GM19438 (cell line): ENCODE measurements at regions not wholly inside any gene's neighbourhood (a gene's known extent, or its start where the extent isn't known, plus 50 kb on each side); places are given as distances from the start of the nearest gene placed in this dataset.

Source experiments
- ATAC-seq: cut with Tn5 transposase; IDR thresholded peaks from one replicate; pipeline ENCODE4 v1.9.1; 2021; ENCODE audit warnings: low read depth; ENCODE audit not compliant: unreplicated experiment

DNA sequence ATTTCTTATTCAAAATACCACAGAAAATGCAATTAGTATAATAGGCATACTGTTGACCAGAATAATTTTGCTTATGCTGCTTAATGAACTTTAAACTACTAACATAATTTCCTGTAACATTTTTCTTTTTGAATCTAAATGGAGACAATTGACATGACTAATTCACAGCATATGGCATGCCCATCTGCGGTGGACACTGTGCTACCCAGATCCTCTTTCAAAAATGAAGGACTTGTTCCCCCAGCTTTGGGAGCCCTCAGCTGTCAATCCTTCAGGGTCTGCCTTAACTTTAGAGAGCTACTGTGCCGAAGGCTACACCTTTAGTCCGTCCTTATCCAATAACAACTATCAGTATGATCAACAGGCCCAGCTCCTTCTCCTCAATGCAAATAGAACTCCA is 789.0 kb downstream of the PLA2G4A start:
- ATAC-seq: no peak

DNA sequence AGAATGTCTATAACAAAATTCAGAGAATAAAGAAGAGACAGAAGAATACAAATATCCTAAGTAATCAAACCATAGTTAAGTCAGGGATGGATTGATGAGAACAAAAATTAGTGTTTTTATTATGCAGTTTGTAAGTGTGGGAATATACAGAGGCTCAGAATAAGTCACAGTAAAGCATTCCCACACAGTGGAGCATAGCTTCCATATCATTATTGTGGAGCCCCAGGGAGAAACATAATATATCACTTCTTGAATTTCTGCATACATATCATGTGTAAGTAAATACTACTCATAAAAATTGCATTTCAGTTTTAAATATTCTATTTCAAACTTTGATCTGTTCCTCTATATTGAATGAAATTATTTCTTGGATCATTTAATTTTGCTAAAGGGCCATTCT is 790.4 kb downstream of the PLA2G4A start:
- ATAC-seq: no peak

DNA sequence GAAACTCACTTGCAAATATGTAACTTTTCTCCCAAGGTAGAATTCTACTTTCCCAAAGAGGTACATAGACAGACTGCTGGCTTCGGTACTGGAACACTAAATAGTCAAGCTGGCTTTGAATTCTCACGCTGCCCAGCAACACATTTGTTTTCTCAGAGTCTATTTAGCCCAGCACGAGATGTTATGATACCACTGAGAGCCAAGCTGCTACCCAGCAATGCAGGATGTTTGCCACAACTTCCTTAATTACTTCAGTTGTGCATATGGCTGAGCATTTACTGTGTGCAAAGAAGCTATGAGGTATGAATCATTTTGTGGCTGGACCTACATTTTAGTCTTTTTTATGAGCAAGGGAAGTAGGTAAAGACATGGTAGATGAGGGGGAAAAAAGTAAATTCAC is 793.2 kb downstream of the PLA2G4A start:
- no peak for ATAC-seq

DNA sequence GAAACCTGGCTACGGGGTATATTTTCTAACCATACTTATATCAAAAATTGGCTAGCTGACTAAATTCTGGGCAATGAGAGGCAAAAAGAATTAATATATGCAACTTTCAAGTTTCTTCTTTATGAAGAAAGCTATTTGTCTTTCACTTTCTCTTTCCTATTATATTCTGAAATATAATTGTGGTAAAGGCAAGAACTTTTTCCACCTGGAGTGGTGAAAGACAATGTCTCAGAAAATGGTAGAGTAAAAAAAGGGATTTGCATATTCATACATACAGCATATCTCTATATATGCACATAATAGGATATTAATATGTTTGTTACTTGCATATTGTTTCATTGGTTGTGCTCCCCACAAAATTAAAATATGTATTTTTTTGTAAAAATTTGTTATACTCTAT is 793.8 kb downstream of the PLA2G4A start:
- no peak for ATAC-seq

DNA sequence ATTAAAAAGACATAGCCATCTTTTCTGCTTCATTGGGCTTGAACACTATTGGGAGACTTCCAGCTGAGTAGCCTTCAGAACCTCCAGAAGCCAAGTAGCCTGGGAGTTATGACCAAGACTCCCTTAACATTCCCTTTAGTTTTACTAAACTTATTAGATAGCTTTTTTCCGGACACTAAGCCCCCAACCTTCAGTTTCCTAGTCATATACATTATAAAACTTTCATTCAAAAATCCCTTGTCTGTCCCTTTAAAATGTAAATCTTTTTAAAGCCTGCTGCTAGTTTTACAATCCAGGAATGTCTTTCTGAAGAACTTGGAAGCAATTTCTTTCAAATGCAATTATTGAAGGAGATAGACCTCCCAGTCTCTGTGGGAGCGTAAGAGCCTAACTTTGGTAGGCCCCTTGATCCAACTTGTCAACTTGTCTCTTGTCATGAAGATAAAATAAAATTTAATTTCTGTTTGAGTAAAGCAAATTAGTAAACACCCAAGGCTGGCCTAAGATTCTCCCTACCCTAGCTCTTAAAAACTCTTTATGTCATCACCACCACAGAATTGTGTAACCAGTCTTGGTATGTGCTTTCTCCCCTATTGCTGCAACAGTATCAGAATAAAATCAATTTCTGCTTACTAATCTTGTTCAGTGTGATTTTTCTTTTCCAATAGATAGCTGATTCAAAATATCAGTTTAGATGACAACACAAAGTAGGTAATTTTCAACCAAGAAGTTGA is 796.2 kb downstream of the PLA2G4A start:
- no peak for ATAC-seq

DNA sequence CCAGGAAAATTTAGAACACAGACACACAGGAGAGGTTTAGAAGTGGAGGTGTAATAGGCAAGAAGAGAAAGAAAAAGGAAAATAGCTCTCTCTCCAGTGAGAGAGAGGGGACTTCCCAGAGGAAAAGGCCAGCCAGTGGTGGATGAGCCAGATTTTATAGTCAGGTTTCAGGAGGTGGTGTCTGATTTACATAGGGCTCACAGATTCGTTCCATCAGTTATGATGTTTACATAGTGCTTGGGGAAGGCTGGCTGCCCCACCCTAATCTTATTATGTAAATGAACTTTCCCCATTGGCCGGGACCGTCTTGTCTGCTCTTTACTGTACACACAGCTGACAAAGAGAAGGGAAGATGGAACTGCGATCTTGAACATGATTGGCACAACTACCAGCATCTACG is 797.3 kb downstream of the PLA2G4A start:
- ATAC-seq: no peak

DNA sequence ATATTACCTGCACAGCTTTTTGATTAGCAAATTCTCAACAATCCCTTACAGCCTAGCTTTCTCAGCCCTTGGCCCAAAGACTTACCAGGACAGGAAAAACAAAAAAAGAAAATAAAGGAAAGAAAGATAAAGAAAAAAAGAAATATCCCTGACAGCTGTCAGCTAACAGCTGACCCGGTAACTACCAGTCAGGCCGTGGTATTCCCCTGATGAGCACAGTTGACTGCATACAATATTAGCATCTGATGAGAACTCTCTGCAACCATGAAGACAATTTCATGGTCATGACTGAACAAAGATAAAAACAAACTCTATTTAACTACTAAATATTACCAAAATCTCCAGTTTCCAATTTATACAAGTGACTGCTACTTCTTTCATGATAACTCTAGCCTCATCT is 798.8 kb downstream of the PLA2G4A start:
- no peak for ATAC-seq

DNA sequence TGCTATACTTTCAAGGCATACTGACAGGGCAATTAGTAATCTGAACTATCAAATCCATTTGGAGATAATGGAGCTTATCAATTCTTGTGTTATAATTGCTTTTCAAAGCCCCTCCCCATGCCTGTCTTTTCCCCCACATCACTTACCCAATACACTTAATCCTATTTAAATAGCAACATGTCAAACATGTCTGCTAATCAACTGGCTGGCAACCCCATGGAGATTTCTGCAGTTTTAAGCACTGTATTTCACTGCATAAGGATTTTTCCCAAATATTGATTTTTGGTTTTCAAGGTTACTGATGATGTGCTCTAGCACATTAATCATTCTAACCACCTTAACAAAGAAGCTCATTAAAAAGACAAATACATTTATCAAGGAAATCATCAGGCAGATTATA is 800.3 kb downstream of the PLA2G4A start:
- no peak for ATAC-seq

DNA sequence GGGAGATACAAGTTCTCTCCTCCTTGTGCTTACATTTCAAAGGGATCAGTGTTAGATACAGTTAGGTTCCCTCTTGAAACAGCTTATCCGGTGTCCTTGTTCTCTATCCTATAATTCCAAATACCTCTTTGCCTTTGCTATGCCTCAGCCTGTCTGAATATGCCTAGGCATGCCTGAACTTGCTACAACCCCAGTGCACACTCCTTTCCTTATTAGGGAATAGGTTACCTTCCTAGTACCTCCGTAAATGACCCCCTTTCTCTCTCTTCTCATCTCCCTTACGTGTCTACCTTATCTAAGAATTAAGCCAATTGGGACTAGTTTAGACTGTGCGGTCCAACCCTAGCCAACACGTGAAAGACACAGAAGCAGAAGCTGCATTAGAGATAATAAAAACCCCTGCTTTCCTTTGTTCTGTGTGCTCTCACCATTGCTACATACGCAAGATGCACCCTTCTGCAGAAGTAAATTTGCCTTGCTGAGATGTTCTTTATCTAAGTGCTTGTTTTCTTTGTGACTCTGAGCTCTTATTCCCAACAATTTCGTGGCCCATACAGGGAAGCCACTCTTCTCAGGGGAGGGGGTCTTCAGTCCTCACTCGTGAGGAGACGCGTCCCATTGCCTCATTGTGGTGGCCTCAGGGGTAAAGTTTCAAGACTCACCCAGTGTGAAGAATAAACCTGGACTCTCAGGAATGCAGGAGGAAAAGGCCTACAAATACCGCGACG is 802.1 kb downstream of the PLA2G4A start:
- no peak for ATAC-seq

DNA sequence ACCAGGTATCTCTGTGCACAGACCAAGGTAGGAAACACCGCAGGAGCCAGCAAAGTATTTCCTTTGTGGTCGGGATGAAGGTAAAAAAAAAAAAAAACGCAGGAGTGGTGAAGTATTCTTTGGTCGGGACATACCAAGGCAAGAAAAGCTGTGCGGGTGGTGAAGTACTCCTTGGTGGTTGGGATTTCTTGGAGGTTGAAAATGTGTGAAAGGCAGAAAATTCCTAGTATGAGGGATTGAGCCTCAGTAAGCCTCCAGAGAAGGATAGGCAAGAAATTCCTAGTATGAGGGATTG is 802.6 kb downstream of the PLA2G4A start:
- ATAC-seq: no peak

DNA sequence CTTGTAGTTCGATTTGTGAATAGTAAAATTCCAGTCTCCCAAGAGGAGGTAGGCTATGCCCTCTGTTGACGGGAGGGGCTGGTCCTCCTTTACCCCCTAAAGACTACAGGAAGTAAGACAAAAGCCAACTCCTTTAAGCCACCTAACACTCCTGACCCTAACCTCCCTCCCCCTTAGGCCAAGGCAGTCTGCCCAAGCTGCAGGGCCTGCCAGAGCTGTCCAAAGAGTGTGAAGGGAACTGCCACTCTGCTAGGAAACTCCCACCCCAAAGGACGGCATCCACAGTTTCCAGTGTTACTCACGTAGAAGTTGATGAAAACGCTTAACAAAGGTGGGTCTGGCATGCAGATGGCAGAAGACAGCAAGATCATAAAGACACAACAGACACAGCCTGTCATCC is 803.2 kb downstream of the PLA2G4A start:
- no peak for ATAC-seq

DNA sequence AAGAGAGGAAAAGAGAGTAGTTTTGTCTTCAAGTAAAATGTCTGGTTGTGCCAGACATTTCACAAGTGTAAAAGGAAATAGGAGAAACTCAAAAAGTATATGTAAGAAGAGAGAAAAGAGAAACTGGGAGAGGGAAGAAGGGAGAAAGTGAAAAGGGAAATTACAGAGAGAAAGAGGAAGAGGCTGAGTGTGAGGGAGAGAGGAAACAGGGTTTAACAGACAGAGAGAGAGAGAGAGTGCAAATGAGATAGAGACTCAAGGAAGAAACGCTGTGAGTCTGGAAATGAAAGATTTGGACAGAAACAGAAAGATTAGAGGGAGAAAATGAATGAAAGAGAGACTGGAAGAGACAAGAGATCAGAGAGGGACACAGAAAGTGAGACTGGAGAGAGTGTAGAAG is 806.2 kb downstream of the PLA2G4A start:
- no peak for ATAC-seq

DNA sequence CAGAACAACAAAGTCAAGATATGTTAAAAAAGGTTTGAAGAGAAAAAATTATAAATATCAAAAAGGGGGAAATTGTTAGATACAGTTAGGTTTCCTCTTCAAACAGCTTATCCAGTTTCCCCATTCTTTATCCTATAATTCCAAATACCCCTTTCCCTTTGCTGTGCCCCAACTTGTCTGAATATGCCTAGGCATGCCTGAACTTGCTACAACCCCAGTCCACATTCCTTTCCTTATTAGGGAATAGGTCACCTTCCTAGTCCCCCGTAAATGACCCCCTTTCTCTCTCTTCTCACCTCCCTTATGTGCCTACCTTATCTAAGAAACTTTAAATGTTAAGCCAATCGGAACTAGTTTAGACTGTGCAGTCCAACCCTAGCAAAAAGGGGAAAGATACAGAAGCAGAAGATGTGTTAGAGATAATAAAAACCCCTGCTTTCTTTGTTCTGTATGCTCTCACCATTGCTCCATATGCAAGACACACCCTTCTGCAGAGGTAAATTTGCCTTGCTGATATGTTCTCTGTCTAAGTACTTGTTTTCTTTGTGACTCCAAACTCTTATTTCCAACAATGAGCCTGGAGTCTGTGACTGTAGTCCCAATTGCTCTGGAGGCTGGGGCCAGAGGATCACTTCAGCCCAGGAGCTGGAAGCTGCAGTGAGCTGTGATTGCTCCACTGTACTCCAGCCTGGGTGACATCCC is 810.1 kb downstream of the PLA2G4A start:
- no peak for ATAC-seq

DNA sequence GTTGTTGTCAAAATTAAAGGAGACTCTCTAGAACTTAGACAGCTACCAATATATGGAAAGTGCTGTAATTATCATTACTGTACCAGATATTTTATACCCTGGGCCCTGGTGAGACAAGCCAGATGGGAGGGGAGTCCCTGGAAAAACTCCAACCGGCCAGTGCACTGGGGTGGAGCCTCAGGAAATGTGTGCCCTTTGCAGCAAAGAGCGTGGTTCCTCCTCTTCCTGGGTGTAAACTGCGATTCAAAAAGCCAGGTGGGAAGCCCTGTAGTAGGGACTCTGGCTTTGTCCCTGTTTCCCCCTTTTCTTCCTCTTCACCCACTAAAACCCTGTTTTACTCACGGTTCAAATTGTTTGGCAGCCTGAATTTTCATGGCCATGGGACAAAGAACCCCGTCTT is 812.3 kb downstream of the PLA2G4A start:
- no peak for ATAC-seq

DNA sequence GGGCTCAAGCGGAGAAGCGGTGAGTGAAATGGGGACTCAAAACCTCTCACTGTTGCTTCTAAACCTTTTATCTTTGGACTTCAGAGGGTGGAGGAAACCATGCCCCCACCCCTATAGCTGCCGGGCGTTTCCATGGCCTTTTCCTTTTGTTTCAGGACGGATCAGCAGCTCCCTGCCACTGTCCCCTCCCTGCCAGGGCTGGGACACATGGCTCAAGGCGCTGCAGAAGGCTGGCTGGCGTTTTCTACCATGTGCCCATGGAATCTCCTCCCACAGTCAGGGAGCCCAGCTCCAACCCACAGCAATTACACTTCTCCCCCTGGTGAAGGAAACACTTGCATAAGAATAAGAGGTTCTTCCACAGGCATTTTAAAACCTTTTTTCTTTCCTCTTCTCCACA is 812.7 kb downstream of the PLA2G4A start:
- ATAC-seq: no peak

DNA sequence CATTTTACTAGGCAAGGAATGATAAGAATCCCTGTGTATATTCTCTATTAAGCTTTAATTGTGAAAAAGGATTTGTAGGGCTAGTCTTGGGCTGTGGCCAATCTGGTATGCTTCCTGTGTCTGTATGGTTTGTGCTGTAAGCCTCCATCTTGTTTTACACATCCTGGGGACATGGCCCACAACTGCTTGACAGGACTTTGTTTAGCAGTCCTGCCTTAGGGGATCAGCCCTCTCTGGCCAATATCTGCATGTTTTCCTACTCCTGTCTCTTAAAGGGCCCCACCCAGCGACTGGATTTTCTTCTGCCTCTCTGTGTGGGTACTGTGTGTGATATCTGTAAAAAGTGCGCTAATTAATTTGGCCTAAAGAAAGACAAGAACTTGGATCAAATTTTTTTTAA is 813.2 kb downstream of the PLA2G4A start:
- no peak for ATAC-seq

DNA sequence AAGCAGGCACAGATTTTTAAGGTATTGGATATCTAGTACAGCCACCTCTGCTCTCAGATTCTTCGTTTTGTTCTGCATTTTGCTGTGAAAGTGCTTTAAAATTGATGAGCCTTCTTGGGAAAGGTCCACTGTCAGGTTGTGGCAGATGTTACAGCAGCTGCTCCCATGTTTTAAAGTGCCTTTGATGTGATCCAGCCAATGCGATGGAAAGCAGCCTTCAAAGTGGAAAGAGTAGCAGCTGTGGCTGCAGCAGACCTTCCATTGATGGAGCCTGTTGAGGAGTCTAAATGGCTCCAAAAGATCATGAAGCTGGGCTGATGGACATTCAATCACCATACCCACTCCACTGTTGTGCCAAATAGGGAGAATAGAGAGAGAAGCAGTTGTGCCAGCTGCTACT is 816.9 kb downstream of the PLA2G4A start:
- ATAC-seq: no peak

DNA sequence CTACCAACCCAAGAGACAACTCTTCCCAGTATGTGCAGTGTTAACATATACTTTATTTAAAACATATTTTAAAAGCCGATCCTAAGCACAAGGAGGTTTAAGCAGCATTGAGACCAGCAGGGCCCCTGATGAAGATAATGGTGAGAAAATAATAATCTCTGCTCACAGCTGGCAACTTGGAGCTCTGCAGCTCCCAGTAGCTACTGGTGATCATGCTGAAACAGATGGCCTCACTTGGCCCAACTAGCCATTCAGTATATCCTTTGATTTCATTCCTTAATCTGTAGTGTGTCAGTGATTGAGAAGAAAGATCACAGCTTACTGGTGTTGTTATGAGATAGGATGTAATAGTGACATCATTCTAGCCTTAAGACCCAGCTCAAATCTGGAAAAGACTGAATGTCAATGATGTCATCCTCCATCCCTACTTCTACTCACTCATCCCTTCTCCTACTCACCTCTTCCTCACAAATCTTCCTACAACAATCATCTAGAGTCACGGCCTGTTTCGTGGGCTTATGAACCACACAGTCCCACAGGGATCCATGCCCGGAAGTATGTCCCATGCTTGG is 817.9 kb downstream of the PLA2G4A start:
- no peak for ATAC-seq

DNA sequence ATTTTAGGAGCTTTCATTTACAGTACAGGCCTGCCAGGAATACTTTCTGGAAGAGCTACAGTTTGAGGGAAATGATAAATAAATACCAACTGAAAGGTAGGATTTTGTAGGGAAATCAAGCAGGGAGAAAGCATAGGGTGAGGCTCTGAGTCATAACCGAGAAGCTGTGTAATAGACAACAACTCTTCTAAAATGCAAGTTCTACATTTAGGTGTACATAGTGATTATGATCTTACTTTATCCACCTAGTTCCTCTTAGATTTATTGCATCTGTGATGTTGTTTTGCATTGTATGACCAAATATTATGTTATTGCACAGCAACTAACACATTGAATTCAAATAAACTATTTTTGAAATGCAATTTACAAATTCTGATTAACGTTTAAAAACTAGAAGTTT is 819.3 kb downstream of the PLA2G4A start:
- no peak for ATAC-seq

DNA sequence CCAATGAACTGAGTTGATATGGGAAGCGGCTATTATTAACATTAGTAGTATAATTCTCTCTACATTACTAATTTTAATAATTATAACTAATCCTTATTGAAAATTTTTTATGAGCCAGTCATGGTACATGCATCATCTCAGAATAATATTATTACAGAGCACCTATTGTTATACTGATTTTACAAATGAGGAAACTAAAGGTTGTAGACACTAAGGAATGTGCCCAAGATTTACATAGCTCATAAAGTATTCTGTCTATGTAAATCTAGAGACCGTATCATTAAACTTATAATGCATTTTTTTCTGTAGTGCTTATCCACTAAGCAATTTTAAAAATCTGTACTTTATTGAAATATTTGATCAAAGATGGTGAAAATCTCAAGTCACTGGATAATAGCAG is 825.9 kb downstream of the PLA2G4A start:
- no peak for ATAC-seq

DNA sequence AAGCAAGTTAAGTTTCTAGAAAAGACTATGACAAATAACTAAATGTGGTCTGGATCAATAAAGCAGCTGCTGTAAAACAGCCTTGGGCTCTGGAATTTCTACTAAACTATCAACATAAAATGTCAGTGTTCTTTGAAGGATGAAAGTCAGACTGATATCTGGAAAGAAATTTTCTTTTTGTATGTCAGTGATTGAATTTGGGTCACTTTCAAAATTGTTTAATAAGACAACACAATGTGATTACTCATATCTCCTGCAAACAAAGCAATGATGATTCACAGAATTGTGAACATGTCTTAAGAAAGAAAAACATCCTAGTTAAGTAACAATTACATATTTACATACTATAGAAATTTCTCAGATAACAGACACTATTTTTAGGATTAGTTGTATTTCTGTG is 826.4 kb downstream of the PLA2G4A start:
- no peak for ATAC-seq

DNA sequence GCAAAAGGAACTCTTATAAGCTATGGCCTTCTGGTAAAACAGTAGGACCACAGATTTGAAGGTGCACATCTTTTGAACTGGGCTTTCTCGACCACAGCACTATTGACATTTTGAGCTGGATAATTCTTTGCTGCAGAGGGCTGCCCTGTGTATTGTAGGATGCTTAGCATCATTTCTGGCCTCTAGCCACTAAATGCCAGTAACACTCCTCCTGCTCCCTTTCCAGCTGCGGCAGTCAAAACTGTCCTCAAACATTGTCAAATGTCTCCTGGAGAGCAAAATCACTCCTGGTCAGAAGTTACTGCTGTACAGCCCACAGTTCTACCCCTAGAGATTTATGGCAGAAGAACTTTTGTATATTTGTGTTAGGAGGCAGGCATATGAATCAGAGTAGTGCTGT is 836.7 kb downstream of the PLA2G4A start:
- no peak for ATAC-seq
